Fibroblast of upper back skin (primary cell): ENCODE measurements at regions not wholly inside any gene's neighbourhood (a gene's known extent, or its start where the extent isn't known, plus 50 kb on each side); places are given as distances from the start of the nearest gene placed in this dataset.
A peak's percentile ranks its signal among the peaks of the same experiment; 100 is the strongest.

Experiments
- DNase-seq: peaks from one replicate; pipeline ENCODE4 v3.0.0-alpha.2; 2013

- DNase-seq = no peak
Observed at GRCh38 chr2:78634425-78634824, 391.1 kb upstream of the REG3G start.

- no peak for DNase-seq
Observed at GRCh38 chr2:78644854-78645253, 380.6 kb upstream of the REG3G start.

- no peak for DNase-seq
Observed at GRCh38 chr2:78646533-78647364, 378.8 kb upstream of the REG3G start.

- DNase-seq = no peak
Observed at GRCh38 chr2:78648558-78648957, 376.9 kb upstream of the REG3G start.

GRCh38 chr2:78654941-78655340, 370.6 kb upstream of the REG3G start:
- no peak for DNase-seq

GRCh38 chr2:78676921-78677696, 348.4 kb upstream of the REG3G start:
- DNase-seq = no peak

GRCh38 chr2:78677774-78678173, 347.7 kb upstream of the REG3G start:
- DNase-seq = no peak

GRCh38 chr2:78681386-78681785, 344.1 kb upstream of the REG3G start:
- no peak for DNase-seq

GRCh38 chr2:78682781-78683180, 342.7 kb upstream of the REG3G start:
- no peak for DNase-seq

GRCh38 chr2:78686625-78687153, 338.8 kb upstream of the REG3G start:
- no peak for DNase-seq

GRCh38 chr2:78699696-78700095, 325.8 kb upstream of the REG3G start:
- DNase-seq = no peak

GRCh38 chr2:78701546-78701945, 324.0 kb upstream of the REG3G start:
- no peak for DNase-seq

- no peak for DNase-seq
Observed at GRCh38 chr2:78707776-78708386, 317.6 kb upstream of the REG3G start.

GRCh38 chr2:78710632-78711375, 314.7 kb upstream of the REG3G start:
- DNase-seq = no peak

- DNase-seq = no peak
Observed at GRCh38 chr2:78715293-78715692, 310.2 kb upstream of the REG3G start.

GRCh38 chr2:78718024-78718423, 307.5 kb upstream of the REG3G start:
- peak; percentile 39 for DNase-seq

- peak; percentile 76 for DNase-seq
Observed at GRCh38 chr2:78718473-78718872, 307.0 kb upstream of the REG3G start.

- DNase-seq = peak; percentile 29
Observed at GRCh38 chr2:78721355-78722033, 304.0 kb upstream of the REG3G start.

GRCh38 chr2:78734221-78734620, 291.3 kb upstream of the REG3G start:
- DNase-seq = no peak

- no peak for DNase-seq
Observed at GRCh38 chr2:78739282-78739681, 286.2 kb upstream of the REG3G start.

- DNase-seq = no peak
Observed at GRCh38 chr2:78749638-78750037, 275.9 kb upstream of the REG3G start.

- no peak for DNase-seq
Observed at GRCh38 chr2:78750219-78750618, 275.3 kb upstream of the REG3G start.
